ENCODE measurements at regions not wholly inside any gene's neighbourhood (a gene's known extent, or its start where the extent isn't known, plus 50 kb on each side); places are given as distances from the start of the nearest gene placed in this dataset.

DNA sequence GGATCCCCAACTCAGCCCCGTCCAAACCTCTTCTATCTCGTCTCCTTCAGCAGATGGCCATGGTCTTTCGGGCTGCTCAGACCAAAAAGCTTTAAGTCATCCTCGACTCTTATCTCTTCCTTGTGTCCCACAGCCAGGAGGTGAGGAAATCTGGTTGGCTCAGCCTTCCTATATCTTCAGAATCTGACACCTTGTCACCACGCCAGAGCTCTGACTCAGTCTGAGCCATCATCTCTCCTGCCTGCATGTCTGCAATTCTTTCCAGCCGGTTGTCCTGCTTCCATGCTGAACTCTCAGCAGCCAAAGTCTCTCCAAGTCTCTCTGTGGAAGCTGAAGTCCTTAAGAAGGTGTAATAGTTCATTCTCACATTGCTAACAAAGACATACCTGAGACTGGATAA is 419.3 kb upstream of the ADAMTS16 start:
- DNase-seq (ENCODE audit: low read depth): no peak

DNA sequence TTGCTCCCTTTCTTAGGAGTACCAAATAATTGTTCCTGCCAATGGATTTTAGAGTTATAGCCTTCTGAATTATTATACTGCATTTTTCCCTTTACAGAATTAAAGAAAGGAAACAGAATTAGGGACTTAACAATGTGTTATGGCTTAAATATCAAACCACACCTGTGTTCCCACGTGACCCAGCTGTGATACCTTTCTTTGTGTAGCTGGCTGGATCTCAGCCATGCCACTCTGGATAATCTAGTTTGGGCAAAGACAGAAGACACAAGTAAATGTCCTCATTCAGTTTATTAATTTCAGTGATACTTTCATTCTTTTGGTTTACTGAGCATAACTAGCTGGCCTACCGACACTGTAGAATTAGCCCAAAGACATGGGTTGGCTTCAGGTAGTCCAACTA is 417.2 kb upstream of the ADAMTS16 start:
- no peak for DNase-seq (ENCODE audit: low read depth)

DNA sequence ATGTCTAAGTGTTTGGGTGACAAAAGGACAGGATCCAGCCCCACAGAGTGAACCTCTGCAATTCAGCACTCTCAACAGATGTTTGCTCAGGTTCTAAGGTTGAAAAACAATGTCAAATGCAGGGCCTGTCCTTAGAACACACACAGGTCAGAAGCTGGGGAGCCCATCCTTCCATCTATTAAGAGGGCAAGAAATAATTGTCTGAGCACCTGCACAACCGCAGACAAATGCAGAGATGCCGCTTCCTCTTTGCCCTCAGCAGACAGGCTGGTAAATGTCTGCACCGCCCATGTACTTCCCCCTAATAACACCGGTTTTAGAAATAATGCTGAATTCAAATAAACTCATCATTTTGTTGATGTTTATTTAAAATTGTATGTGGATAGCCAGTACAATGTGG is 414.5 kb upstream of the ADAMTS16 start:
- no peak for DNase-seq (ENCODE audit: low read depth)

DNA sequence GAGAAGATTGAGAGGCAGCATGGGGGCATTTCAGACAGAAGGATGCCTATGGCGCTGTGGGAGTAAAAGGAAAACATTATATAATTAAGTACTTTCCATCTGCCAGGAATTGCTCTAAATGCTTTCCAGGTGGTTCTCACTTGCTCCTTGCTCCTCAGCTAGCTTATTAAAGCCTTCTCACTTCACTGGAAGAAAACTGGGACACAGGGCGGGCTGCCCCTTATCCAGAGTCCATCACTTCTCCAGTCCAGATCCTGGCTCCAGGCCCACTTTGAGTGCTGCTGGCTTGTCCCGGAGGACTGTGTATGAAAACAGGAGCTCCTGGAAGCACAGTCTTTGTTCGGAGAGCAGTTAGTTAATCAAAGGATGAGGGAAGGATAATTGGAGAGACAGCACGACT is 409.9 kb upstream of the ADAMTS16 start:
- DNase-seq (ENCODE audit: low read depth): no peak

DNA sequence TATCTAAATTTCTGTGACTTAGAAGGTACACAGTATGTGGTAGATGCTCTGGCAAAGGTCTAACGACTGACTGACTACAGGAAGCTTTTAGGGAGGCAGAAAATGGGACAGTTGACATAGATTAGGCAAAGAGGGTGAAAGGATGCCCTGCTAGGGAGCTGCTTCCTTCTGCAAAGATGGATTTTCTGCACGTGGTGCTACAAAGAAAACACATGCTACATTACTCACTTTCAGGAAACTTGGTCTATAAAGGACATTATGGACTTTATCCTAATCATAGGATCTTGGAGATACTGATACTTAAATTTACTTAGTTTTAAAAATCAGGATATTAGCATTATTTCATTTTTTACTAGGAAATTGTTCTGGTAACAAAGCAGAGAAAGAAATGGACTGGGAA is 405.8 kb upstream of the ADAMTS16 start:
- DNase-seq (ENCODE audit: low read depth): no peak

DNA sequence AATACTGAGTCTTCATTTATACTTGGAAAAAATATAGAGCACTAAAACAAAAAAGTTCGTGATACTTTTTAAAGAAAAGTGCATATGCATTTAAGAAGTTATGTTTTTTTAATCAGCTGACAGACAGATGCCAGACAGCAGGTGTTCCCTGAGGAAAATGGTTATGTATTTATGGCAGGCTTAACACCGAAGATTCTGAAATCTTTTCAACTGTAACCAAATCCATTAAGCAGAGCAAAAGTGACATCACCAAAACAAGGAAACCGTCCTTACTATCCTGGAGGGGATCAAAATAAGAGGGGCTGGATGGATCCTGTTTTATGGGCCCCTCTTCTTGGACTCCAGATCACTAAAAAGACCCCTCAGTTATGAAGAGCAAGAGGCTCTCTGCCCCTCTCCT is 404.9 kb upstream of the ADAMTS16 start:
- DNase-seq (ENCODE audit: low read depth): no peak

DNA sequence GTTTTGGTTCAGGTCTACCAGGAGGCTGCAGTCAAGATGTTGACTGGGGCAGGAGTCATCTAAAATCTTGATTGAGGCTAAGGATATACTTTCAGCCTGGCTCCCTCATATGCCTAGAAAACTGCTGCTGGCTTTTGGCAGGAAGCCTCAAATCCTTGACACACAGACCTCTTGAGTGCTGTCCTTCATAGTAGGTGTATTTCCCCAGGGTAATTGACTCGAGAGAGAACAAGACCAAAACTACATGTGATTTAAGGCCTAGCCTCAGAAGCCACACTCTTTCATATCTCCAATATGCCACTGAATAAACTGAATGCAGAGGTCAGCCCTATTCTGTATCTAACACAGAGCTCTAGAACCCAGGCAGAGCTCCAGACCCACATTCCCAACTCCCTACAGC is 402.3 kb upstream of the ADAMTS16 start:
- no peak for DNase-seq (ENCODE audit: low read depth)

DNA sequence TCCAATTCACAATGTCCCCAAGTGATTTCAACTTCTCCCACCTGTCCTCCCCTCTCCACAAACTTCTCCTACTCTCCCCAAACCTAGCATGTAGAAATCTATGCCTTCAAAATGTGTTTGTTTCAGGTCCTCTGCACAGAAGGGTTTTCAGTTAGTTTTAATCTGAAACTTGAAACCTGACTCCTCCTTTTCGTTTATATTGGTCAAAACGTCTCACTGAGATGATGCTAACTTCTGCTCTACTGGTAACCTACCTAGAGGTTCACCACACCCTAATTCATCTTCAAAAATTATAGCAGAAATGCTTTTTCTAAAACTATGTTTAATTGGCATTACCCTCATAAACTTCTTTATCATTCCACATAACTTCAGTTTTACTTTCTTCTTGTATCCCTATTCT is 401.8 kb upstream of the ADAMTS16 start:
- DNase-seq (ENCODE audit: low read depth): no peak

DNA sequence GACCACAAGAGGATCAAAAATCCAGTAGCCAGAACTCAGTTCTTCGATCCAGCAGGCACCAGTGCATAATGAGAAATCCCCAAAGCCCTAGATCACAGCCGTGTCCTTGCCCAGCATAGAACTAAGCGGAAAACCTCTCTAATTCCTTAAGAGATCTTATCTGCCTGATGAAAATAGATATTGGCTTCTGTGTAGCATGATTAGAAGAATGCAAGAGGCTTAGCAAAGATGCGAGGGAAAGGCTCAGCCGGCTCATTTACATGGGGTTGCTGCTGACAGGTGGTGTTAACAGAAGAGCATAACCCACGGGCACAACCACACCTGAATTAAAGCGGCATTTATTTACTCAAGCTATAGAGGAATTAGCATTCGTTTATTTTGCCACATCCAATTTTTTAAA is 400.0 kb upstream of the ADAMTS16 start:
- no peak for DNase-seq (ENCODE audit: low read depth)

DNA sequence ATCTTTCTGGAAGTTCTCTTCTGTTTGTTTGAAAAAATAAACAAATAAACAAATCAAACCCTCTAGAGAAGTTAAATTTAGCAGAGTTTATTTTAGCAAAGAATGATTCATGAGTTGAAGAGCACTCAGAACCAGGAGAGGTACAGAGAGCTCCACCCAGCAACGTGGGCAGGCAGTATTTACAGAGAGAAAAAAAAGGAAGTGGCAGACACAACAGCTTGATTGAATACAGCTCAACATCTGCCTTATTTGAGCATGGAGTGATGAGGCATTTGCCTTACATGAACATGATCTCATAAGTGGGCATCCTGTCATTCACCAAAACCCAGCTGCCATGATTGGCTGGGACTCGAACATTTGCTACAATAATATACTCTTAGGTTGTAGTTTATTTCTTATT is 381.6 kb upstream of the ADAMTS16 start:
- no peak for DNase-seq (ENCODE audit: low read depth)

DNA sequence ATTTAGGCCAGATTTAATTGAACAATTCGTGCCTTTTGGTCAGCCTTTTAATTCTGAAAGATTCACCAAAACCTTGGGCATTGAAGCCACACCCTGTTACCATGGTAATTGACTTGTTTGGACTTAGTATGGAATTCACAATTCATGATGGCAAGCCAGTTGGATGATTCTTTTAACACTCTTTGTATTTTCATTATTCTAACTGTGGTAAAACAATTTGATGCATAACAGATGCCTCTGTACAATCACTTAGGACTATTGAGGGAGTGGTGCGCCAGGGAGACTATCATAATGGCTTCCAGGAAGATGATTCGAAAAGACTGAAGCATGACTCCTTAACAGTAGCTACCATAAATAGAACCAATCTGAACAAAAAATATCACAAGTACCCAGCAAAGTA is 381.1 kb upstream of the ADAMTS16 start:
- DNase-seq (ENCODE audit: low read depth): no peak

DNA sequence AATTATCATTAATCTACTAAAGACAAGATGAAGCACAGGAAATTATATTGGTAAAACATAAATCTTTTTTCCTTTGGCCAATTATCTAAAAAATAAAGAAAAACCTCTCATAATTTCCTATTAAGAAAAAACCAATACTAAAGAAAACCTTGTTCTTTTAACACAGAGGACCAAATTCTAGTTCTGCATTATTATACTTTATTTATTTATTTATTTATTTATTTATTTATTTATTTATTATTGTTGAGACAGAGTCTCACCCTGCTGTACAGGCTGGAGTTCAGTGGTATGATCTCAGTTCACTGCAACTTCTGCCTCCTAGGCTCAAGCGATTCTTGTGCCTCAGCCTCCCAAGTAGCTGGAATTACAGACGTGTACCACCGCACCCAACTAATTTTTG is 377.8 kb upstream of the ADAMTS16 start:
- DNase-seq (ENCODE audit: low read depth): no peak

DNA sequence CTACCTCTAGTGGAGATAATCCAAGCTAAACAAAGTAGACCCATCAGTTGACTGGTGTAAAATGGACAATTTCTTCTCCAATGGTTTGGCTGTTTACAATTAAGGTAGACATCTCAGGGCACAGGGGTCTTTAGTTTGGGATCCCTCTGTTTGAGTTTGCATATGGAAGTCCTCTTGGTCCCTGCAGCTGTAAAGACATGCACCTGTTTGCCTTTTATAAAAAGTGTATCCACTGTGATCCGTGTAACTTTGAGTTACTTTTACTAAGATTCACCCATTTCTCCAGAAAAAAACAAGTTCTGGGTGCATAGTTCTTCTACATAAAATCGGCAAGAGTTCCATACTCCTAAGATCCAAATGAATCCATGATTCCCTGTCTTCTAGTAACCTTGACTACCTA is 374.7 kb upstream of the ADAMTS16 start:
- DNase-seq (ENCODE audit: low read depth): no peak

DNA sequence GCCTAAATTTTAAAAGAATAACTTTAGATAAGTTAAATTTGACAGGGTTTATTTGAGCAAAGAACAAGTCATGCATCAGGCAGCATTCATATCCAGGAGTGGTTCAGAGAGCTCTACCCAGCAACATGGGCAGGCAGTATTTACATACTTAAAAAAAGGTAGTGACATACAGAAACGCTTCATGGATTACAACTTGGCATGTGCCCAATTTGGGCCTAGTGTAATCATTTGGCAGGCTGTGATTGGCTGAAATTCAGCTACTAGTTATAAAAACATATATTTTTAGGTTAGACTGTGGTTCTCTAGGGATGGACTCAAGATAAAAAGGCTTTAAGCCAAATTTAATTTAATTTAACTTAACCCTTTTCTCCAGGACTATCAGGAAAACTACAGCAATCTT is 374.0 kb upstream of the ADAMTS16 start:
- no peak for DNase-seq (ENCODE audit: low read depth)

DNA sequence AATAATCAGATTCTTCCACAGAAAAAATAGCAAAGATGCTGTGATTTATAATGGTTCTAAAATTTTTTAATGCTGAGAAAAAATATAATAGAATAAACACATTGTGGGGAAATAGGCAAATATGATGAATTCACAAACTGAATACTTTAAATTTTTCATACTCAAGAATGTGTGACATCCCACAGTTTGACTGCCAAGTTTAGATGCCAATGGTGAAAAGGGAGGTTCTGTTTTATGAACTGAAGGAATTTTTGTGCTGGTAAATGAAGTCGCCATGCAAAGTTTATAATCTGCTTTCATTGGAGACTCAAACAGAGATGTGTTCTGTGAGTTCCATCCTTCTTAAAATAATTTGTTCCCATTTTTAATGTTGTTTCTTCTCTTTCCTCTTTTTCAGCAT is 367.5 kb upstream of the ADAMTS16 start:
- DNase-seq (ENCODE audit: low read depth): no peak

DNA sequence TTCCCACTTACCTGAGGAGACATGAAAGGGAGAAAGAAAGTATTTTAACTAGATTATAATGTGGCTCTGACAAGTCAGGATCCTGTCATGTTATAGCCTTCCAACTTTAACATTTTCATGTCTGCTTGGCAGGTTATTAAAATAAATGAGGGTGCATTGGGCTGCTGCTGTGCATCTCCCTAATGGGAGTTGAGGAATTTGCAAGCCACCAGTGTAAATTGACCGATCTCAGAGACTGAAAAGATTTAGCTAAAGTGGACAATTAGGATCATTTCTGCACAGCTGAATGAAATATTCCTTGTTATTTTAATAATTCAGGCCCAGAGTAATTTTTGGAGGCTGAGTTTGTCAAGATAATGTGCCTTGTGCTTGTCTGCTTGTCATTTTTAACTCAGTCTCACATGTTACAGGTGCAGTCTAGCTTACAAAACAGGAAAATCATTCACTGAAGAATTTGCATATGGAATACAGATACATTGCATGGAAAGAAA is 366.3 kb upstream of the ADAMTS16 start:
- no peak for DNase-seq (ENCODE audit: low read depth)

DNA sequence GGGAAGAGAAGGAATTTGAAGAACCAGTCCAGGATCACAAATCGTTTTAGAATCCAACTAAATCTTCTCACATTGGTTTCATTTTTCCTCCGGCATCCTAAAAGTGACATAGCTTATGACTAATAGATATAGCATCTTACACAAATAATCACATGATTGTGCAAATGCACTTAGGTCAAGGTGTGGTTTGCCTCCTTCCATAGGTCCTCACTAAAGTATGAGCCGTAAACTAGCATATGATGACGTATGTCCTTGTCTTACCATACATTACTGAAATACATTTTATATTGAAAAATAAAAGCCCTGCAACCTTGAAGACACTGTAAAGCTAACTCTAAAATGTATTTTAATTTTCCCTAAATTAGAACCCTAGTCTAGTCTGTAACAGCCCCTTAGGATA is 362.7 kb upstream of the ADAMTS16 start:
- DNase-seq (ENCODE audit: low read depth): no peak

DNA sequence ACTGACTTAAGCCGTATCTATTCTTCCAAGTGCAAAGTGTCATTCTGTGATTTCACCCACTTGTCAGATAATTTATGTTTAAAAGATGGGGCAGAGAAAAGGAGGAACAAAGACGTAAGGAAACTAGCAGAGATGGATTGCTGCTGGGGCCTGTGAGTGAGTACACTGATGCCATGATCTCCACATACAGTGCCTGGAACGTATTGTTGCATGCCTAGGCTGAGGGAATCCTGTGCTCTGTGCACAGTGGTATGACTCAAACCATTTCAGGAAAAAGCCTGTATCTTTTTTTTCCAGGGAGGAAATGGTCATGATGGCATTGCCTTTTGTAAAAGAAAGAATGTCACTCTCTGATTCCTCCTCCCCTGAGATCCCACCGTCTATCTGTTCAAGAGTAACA is 359.5 kb upstream of the ADAMTS16 start:
- DNase-seq (ENCODE audit: low read depth): no peak

DNA sequence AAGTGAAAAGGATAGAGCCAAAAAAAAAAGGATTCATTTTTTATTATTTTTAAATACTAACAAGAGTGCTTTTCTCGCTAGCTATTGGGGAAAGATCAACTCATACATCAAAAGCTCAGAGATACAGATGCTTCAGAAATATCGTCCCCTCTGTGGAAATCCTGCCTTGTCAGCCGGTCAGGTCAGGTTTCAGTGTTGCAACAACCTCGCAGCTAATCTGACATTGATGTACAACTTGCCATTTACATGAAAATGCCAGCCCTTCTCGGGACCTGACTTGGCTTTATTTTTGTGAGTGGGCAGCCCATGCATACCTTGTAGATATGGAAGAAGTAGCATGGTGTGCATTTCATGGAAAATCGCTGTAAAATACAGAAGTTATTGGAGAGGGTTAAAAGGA is 358.8 kb upstream of the ADAMTS16 start:
- DNase-seq (ENCODE audit: low read depth): no peak

DNA sequence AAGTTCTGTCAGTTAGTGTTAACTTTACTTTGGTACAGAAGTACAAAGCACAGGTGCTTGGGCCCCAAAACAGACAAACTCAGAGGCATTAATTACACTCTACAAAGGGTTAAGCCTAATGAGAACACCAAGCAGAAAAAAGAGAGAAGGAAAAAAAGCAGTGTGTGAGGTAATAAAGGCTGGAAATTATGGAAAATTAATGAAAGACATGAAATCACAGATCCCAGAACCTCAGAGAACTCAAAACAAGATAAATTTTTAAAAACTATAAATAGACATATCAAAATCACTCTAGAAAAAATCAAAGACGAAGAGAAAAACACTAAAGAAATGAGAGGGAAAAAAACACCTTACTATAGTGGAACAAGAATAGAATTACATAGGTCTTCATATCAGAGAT is 354.2 kb upstream of the ADAMTS16 start:
- no peak for DNase-seq (ENCODE audit: low read depth)

DNA sequence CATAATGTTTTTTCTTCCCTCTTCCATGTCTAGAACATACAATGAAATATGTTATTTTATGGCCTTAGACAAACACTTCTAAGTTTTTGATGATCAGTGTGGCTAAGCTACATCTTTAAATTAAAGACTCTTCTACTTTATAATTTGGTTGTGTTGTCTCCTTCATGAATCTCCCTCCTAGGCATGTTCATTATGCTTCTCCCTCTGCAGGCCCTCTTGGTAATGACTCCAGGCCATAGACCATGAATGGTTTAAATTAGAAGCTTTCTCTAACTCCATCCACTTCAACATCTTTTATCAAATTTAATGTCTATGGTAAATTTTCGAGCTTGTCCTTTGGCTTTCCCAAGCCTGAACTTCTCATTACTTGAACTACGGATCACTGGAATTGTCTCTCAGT is 342.7 kb upstream of the ADAMTS16 start:
- DNase-seq (ENCODE audit: low read depth): no peak

DNA sequence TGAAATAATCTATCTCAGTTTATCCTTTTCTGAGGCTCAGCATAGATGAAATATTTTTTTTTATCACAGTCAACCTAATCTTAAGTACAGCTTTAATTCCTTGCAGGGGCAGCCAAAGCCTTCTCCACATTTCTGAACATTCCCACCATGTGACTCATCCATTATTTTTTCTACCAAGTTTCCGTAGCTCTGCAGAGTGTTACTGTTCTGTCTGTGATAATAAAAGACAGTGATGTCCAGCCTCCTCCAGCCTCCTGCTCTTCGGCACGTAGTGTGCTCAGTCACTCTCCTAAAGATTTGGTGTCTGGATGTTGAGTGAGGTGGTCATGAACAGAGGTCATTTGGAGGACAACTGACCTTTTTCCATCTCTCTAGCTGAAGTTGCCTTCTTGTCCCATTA is 338.1 kb upstream of the ADAMTS16 start:
- no peak for DNase-seq (ENCODE audit: low read depth)

DNA sequence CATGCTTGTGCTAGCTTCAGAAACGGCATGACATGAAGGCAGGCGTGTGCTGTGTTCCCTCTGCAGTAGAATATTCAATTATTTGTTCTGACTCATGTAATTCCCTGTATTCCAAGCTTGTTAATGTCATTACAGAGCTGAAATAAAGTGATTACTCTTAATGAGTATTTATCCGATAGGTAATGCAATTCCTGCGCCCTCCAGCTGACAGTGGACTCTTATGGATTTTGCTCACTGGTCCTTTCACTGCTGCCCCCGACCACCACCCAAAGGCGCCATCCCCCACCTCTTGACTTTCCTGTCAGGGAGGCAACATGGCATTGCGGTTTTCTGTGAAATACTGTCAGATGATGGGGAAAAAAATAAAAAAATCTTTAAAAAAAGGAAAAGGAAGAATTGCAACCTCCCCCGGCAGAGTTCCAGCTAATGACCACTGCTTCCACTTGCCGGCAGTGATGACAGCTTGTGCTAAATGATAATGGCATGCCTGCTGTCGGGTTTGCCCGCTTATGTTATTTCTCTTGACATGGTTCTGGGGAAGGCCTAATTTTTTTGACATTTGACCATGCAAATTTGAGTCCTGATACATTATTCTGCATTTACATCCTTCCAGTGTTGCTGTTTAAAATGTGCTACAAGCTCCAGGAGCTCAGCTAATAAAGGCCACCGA is 335.3 kb upstream of the ADAMTS16 start:
- DNase-seq (ENCODE audit: low read depth): no peak

DNA sequence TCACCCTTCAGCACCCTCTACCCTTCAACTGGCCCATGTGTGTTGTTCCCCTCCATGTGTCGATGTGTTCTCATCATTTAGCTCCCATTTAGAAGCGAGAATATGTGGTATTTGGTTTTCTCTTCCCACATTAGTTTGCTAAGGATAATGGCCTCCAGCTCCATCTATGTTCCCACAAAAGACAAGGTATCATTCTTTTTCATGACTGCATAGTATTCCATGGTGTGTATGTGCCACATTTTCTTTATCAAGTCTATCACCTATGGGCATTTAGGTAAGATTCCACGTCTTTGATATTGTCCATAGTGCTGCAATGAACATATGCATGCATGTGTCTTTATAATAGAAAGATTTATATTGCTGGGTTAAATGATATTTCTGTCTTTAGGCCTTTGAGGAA is 325.1 kb upstream of the ADAMTS16 start:
- DNase-seq (ENCODE audit: low read depth): no peak

DNA sequence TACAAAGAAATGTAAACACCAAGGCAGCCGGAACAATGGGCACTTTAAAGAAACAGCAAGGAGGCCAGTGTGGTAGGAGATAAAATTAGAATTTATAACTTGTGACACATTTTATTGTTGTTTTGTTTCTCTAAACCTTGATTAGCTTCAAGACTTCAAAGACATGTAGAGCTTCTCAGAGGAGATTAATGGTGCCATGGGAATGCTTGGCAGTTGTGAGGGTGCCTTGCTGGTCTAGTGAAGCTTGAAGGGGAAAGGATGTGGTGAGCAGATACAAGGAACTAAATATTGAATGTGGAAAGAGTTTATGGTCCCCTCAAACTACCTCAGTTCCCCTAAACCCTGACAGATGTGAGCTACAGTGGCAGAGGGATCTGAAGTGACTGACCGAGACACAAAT is 322.4 kb upstream of the ADAMTS16 start:
- DNase-seq (ENCODE audit: low read depth): no peak

All from non-pigmented ciliary epithelial cell (primary cell).